GM23338 (cell line): ENCODE measurements at regions not wholly inside any gene's neighbourhood (a gene's known extent, or its start where the extent isn't known, plus 50 kb on each side); places are given as distances from the start of the nearest gene placed in this dataset.

Experiments
- ATAC-seq: fragments of 200-7000 bp; cut with Tn5 transposase; 3 replicates; pipeline ENCODE4 v1.9.1; 2020
- DNase-seq: peaks from one replicate; pipeline ENCODE4 v3.0.0-alpha.2; 2015; ENCODE audit warnings: low spot score
- H2AFZ ChIP-seq: fragments of 200-600 bp; sonication (generic); 2 replicates; pipeline ENCODE4 v1.8.0; 2016; ENCODE audit warnings: antibody characterized with exemption, mild to moderate bottlenecking, moderate library complexity
- H3F3A ChIP-seq: fragments of 200-600 bp; sonication (generic); replicated peaks from 2 replicates; pipeline ENCODE4 v1.8.0; 2017; ENCODE audit warnings: antibody characterized with exemption, mixed run types, low read depth
- H3K27ac ChIP-seq: fragments of 200-600 bp; sonication (generic); 2 replicates; pipeline ENCODE4 v1.6.1; 2016; ENCODE audit warnings: low read depth
- H3K27me3 ChIP-seq: fragments of 200-600 bp; sonication (generic); 2 replicates; pipeline ENCODE4 v1.8.0; 2016; ENCODE audit warnings: mild to moderate bottlenecking, mixed run types, moderate library complexity; ENCODE audit not compliant: insufficient read depth
- H3K36me3 ChIP-seq: fragments of 200-600 bp; sonication (generic); 2 replicates; pipeline ENCODE4 v1.8.0; 2016; ENCODE audit warnings: mild to moderate bottlenecking; ENCODE audit not compliant: insufficient read depth
- H3K4me1 ChIP-seq: fragments of 200-600 bp; sonication (generic); 2 replicates; pipeline ENCODE4 v1.8.0; 2016; ENCODE audit warnings: mild to moderate bottlenecking, moderate library complexity; ENCODE audit not compliant: insufficient read depth
- H3K4me2 ChIP-seq: fragments of 200-600 bp; sonication (generic); 2 replicates; pipeline ENCODE4 v1.7.1; 2017; ENCODE audit warnings: mixed run types
- H3K4me3 ChIP-seq: fragments of 200-600 bp; sonication (generic); 2 replicates; pipeline ENCODE4 v1.6.1; 2016; ENCODE audit warnings: mixed run types
- H3K79me2 ChIP-seq: fragments of 200-600 bp; sonication (generic); replicated peaks from 2 replicates; pipeline ENCODE4 v1.8.0; 2017; ENCODE audit warnings: mild to moderate bottlenecking; ENCODE audit not compliant: insufficient read depth
- H3K9me2 ChIP-seq: fragments of 200-600 bp; sonication (generic); 2 replicates; pipeline ENCODE4 v1.8.0; 2017; ENCODE audit not compliant: insufficient read depth
- H4K20me1 ChIP-seq: fragments of 200-600 bp; sonication (generic); replicated peaks from 2 replicates; pipeline ENCODE4 v1.8.0; 2017; ENCODE audit warnings: mild to moderate bottlenecking; ENCODE audit not compliant: insufficient read depth
- H3K27ac Mint-ChIP-seq: 2 replicates; pipeline ENCODE4 v1.8.0; 2020; ENCODE audit warnings: inconsistent platforms, mild to moderate bottlenecking, moderate library complexity, mixed read lengths
- H3K27me3 Mint-ChIP-seq: 3 replicates; pipeline ENCODE4 v1.8.0; 2022; ENCODE audit warnings: low read depth, mild to moderate bottlenecking, moderate library complexity, mixed read lengths, inconsistent platforms; ENCODE audit not compliant: insufficient read depth, poor library complexity
- H3K36me3 Mint-ChIP-seq: 3 replicates; pipeline ENCODE4 v1.8.0; 2021; ENCODE audit warnings: low read depth, mild to moderate bottlenecking, inconsistent platforms, moderate library complexity, mixed read lengths
- H3K4me1 Mint-ChIP-seq: 3 replicates; pipeline ENCODE4 v1.8.0; 2020; ENCODE audit warnings: mild to moderate bottlenecking, inconsistent platforms, mixed read lengths
- H3K4me3 Mint-ChIP-seq: 3 replicates; pipeline ENCODE4 v1.8.0; 2021; ENCODE audit warnings: moderate library complexity, mild to moderate bottlenecking, inconsistent platforms, mixed read lengths
- H3K9me3 Mint-ChIP-seq: 3 replicates; pipeline ENCODE4 v1.8.0; 2020; ENCODE audit warnings: moderate library complexity, mild to moderate bottlenecking, inconsistent platforms, mixed read lengths
- EZH2phosphoT487 ChIP-seq: fragments of 200-600 bp; sonication (generic); IDR thresholded peaks from one replicate; pipeline ENCODE4 v1.8.1; 2018; ENCODE audit warnings: antibody characterized with exemption; ENCODE audit not compliant: unreplicated experiment
- STAT1 ChIP-seq: IDR thresholded peaks from one replicate; pipeline ENCODE4 v1.6.1; 2016; ENCODE audit warnings: antibody characterized with exemption; ENCODE audit not compliant: unreplicated experiment
- ZNF114 ChIP-seq: fragments of 250-450 bp; sonication (Bioruptor Pico); IDR thresholded peaks from 2 replicates; pipeline ENCODE4 v1.5.0; 2020; ENCODE audit warnings: mild to moderate bottlenecking, moderate library complexity
- ZNF331 ChIP-seq: fragments of 250-450 bp; sonication (Bioruptor Pico); IDR thresholded peaks from 2 replicates; pipeline ENCODE4 v1.5.0; 2020; ENCODE audit warnings: low read depth, mild to moderate bottlenecking, moderate library complexity
- TF ChIP-seq, protein P1 (sequence below), 2 experiments: fragments of 200-600 bp in 1 of 2; sonication (generic) in 1 of 2; conservative IDR thresholded peaks; 2 replicates each; pipeline versions ENCODE4 v1.5.1 to v1.6.1; 2016 to 2017; ENCODE audit warnings: antibody characterized with exemption in 2 of 2, low read depth in 2 of 2, mild to moderate bottlenecking in 2 of 2, moderate library complexity in 1 of 2
- TF ChIP-seq, protein P2 (sequence below): IDR thresholded peaks from 2 replicates; pipeline ENCODE4 v1.6.1; 2016; ENCODE audit warnings: antibody characterized with exemption
- TF ChIP-seq, protein P3 (sequence below): fragments of 250-450 bp; sonication (Bioruptor Pico); IDR thresholded peaks from 2 replicates; pipeline ENCODE4 v1.5.0; 2020; ENCODE audit warnings: mild to moderate bottlenecking, moderate library complexity
- TF ChIP-seq, protein P4 (sequence below): IDR thresholded peaks from one replicate; pipeline ENCODE4 v1.6.1; 2018; ENCODE audit warnings: antibody characterized with exemption; ENCODE audit not compliant: unreplicated experiment

DNA sequence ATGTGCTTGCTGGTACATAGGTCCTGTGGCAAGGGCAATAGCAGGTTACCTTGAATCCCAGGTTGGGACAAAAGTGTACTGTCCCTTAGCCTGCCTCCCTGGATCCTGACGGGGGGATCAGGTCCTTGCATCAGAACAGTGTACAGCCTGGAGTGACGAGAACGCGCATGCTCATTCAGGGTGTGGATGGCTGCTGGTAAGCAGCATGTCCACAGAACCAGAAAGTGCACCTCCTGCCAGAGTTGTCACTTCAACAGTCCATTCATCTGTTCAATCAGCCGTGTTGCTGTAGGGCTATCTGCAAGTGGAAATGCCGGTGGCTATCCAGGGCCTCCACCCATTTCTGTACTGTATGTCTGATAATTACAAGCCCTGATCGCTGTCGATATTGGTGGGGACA is 236.3 kb upstream of the SOX4 start:
- H3K4me2 ChIP-seq: no peak overlapping the region
- no peaks in the 10 kb centered on the region for H3K9me3 Mint-ChIP-seq
- no peaks in the 10 kb centered on the region for H3K27me3 ChIP-seq
- H3K9me2 ChIP-seq: no peaks in the 10 kb centered on the region
- DNase-seq (no peak), ATAC-seq (no peak)
- peaks cover 11% of the 10 kb centered on the region for H3K4me1 Mint-ChIP-seq
- no peak overlapping the region for H3K4me3 Mint-ChIP-seq
- peaks cover 7% of the 10 kb centered on the region; the same call in 1 of the 2 replicates for H3K4me1 ChIP-seq
- no peaks in the 10 kb centered on the region for H3K36me3 ChIP-seq
- TF ChIP-seq, protein P1, sequence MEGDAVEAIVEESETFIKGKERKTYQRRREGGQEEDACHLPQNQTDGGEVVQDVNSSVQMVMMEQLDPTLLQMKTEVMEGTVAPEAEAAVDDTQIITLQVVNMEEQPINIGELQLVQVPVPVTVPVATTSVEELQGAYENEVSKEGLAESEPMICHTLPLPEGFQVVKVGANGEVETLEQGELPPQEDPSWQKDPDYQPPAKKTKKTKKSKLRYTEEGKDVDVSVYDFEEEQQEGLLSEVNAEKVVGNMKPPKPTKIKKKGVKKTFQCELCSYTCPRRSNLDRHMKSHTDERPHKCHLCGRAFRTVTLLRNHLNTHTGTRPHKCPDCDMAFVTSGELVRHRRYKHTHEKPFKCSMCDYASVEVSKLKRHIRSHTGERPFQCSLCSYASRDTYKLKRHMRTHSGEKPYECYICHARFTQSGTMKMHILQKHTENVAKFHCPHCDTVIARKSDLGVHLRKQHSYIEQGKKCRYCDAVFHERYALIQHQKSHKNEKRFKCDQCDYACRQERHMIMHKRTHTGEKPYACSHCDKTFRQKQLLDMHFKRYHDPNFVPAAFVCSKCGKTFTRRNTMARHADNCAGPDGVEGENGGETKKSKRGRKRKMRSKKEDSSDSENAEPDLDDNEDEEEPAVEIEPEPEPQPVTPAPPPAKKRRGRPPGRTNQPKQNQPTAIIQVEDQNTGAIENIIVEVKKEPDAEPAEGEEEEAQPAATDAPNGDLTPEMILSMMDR (conservative IDR thresholded peaks at IDR 0.05; ENCODE audit: low read depth in 2 of 2): no peak
- no peak for TF ChIP-seq STAT1
- TF ChIP-seq ZNF331 (CRISPR knock-in tag): no peak
- TF ChIP-seq, protein P2, sequence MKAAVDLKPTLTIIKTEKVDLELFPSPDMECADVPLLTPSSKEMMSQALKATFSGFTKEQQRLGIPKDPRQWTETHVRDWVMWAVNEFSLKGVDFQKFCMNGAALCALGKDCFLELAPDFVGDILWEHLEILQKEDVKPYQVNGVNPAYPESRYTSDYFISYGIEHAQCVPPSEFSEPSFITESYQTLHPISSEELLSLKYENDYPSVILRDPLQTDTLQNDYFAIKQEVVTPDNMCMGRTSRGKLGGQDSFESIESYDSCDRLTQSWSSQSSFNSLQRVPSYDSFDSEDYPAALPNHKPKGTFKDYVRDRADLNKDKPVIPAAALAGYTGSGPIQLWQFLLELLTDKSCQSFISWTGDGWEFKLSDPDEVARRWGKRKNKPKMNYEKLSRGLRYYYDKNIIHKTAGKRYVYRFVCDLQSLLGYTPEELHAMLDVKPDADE: no peak
- TF ChIP-seq EZH2phosphoT487: no peak
- TF ChIP-seq, protein P3, sequence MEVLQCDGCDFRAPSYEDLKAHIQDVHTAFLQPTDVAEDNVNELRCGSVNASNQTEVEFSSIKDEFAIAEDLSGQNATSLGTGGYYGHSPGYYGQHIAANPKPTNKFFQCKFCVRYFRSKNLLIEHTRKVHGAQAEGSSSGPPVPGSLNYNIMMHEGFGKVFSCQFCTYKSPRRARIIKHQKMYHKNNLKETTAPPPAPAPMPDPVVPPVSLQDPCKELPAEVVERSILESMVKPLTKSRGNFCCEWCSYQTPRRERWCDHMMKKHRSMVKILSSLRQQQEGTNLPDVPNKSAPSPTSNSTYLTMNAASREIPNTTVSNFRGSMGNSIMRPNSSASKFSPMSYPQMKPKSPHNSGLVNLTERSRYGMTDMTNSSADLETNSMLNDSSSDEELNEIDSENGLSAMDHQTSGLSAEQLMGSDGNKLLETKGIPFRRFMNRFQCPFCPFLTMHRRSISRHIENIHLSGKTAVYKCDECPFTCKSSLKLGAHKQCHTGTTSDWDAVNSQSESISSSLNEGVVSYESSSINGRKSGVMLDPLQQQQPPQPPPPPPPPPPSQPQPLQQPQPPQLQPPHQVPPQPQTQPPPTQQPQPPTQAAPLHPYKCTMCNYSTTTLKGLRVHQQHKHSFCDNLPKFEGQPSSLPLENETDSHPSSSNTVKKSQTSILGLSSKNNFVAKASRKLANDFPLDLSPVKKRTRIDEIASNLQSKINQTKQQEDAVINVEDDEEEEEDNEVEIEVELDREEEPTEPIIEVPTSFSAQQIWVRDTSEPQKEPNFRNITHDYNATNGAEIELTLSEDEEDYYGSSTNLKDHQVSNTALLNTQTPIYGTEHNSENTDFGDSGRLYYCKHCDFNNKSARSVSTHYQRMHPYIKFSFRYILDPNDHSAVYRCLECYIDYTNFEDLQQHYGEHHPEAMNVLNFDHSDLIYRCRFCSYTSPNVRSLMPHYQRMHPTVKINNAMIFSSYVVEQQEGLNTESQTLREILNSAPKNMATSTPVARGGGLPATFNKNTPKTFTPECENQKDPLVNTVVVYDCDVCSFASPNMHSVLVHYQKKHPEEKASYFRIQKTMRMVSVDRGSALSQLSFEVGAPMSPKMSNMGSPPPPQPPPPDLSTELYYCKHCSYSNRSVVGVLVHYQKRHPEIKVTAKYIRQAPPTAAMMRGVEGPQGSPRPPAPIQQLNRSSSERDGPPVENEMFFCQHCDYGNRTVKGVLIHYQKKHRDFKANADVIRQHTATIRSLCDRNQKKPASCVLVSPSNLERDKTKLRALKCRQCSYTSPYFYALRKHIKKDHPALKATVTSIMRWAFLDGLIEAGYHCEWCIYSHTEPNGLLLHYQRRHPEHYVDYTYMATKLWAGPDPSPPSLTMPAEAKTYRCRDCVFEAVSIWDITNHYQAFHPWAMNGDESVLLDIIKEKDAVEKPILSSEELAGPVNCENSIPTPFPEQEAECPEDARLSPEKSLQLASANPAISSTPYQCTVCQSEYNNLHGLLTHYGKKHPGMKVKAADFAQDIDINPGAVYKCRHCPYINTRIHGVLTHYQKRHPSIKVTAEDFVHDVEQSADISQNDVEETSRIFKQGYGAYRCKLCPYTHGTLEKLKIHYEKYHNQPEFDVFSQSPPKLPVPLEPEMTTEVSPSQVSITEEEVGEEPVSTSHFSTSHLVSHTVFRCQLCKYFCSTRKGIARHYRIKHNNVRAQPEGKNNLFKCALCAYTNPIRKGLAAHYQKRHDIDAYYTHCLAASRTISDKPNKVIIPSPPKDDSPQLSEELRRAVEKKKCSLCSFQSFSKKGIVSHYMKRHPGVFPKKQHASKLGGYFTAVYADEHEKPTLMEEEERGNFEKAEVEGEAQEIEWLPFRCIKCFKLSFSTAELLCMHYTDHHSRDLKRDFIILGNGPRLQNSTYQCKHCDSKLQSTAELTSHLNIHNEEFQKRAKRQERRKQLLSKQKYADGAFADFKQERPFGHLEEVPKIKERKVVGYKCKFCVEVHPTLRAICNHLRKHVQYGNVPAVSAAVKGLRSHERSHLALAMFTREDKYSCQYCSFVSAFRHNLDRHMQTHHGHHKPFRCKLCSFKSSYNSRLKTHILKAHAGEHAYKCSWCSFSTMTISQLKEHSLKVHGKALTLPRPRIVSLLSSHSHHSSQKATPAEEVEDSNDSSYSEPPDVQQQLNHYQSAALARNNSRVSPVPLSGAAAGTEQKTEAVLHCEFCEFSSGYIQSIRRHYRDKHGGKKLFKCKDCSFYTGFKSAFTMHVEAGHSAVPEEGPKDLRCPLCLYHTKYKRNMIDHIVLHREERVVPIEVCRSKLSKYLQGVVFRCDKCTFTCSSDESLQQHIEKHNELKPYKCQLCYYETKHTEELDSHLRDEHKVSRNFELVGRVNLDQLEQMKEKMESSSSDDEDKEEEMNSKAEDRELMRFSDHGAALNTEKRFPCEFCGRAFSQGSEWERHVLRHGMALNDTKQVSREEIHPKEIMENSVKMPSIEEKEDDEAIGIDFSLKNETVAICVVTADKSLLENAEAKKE (CRISPR knock-in tag): no peak
- no peak for TF ChIP-seq ZNF114 (CRISPR knock-in tag)
- TF ChIP-seq, protein P4, sequence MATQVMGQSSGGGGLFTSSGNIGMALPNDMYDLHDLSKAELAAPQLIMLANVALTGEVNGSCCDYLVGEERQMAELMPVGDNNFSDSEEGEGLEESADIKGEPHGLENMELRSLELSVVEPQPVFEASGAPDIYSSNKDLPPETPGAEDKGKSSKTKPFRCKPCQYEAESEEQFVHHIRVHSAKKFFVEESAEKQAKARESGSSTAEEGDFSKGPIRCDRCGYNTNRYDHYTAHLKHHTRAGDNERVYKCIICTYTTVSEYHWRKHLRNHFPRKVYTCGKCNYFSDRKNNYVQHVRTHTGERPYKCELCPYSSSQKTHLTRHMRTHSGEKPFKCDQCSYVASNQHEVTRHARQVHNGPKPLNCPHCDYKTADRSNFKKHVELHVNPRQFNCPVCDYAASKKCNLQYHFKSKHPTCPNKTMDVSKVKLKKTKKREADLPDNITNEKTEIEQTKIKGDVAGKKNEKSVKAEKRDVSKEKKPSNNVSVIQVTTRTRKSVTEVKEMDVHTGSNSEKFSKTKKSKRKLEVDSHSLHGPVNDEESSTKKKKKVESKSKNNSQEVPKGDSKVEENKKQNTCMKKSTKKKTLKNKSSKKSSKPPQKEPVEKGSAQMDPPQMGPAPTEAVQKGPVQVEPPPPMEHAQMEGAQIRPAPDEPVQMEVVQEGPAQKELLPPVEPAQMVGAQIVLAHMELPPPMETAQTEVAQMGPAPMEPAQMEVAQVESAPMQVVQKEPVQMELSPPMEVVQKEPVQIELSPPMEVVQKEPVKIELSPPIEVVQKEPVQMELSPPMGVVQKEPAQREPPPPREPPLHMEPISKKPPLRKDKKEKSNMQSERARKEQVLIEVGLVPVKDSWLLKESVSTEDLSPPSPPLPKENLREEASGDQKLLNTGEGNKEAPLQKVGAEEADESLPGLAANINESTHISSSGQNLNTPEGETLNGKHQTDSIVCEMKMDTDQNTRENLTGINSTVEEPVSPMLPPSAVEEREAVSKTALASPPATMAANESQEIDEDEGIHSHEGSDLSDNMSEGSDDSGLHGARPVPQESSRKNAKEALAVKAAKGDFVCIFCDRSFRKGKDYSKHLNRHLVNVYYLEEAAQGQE: no peak
- no peaks in the 10 kb centered on the region for H3K36me3 Mint-ChIP-seq
- no peak overlapping the region for H2AFZ ChIP-seq
- H3K27ac Mint-ChIP-seq: no peak overlapping the region
- H4K20me1 ChIP-seq: no peaks in the 10 kb centered on the region
- no peaks in the 10 kb centered on the region for H3F3A ChIP-seq
- H3K4me3 ChIP-seq: no peak overlapping the region
- H3K27me3 Mint-ChIP-seq: no peaks in the 10 kb centered on the region
- H3K79me2 ChIP-seq: no peaks in the 10 kb centered on the region
- no peak overlapping the region for H3K27ac ChIP-seq
